Bone marrow (tissue), 2 donors: ENCODE measurements at regions not wholly inside any gene's neighbourhood (a gene's known extent, or its start where the extent isn't known, plus 50 kb on each side); places are given as distances from the start of the nearest gene placed in this dataset.
"Not testable (repeated sequence)": the region's sequence is repeated elsewhere in the genome, so short reads cannot be mapped to it uniquely, and the experiment has no call there.

ENCODE experiments used
- DNase-seq, 2 donors: peaks; one replicate each; lab custom pipeline; 2025; lab: John Stamatoyannopoulos, UW

GRCh38 chr7:16369855-16370254, 51.5 kb downstream of the CRPPA start:
- no peak for DNase-seq

- DNase-seq = not testable (repeated sequence)
These were observed 52.0 kb downstream of the CRPPA start for GRCh38 chr7:16369309-16369708.

GRCh38 chr7:16368885-16369284, 52.5 kb downstream of the CRPPA start:
- no peak for DNase-seq

GRCh38 chr7:16367115-16367514, 54.2 kb downstream of the CRPPA start:
- peak in 1 of 2 donors; percentile 33 for DNase-seq

GRCh38 chr7:16365952-16366351, 55.4 kb downstream of the CRPPA start:
- no peak for DNase-seq

DNA sequence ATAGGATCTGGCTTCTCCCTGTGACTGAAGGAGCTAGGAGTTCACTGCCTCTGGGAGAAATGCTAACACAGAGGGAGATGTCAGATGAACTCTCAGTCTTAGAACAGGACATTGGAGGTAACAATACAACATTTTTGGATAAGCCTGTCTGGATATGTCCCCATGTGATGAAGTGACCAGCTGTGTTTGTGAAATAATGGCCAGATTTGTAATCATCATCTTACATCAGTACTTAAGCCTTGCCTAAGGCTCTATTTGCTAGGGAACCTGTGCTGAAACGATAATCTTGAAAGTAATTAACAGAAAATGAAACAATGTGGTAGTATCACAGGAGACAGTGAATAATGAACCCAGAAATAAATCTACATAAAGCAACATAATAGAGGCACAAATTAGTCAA, 56.2 kb downstream of the CRPPA start:
- DNase-seq = no peak

- no peak for DNase-seq
These were observed 62.1 kb downstream of the CRPPA start for GRCh38 chr7:16359216-16359615.

DNA sequence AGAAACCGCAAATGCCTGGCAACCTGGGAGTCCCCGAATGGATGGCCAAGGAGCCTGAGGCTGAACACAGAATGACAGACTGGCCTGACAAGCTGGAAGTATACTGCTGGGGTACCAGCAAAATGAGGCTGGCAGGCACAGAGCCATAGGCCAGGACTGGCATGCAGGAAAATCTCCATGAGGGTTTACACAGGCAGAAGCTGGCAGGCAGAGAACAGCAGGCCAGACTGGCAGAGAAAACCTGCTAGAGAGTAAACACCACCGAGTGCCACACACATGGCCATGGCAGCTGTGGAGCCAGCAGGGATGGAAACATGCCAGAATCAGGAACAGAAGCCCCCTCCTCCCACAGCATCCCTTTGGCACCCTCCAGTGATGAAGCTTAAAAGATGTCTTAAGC, 63.4 kb downstream of the CRPPA start:
- DNase-seq = no peak

GRCh38 chr7:16357474-16357873, 63.9 kb downstream of the CRPPA start:
- DNase-seq = no peak

DNA sequence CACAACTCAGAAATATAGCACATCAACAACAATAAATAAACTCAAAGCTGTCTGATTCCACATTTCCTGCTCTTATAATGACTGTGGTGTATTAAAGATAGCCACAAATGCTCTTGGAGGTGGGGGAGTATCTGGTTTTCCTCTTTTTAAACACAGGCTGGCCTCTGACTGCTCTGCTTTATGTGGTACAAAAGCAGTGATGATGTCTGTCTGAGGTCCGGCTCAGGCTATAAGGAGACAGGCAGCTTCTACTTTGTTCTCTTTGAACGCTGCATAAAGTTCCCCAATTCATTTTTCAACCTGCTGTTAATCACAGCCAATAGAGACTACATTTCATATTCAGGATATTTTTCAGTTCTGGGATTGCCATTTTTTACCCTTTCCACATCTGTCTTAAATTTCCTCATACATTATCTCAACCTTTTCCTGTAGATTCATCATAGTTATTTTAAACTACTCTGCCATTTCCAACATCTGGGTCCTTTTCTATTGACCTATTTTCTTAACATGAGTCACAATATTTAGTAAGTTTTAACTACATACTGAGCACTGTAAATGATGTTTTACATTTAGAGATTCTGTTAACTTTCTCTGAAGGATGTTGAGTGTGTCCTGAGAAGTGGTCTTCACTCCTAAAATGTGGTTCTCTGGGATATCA, 64.9 kb downstream of the CRPPA start:
- DNase-seq = peak in 1 of 2 donors; percentile 59

DNA sequence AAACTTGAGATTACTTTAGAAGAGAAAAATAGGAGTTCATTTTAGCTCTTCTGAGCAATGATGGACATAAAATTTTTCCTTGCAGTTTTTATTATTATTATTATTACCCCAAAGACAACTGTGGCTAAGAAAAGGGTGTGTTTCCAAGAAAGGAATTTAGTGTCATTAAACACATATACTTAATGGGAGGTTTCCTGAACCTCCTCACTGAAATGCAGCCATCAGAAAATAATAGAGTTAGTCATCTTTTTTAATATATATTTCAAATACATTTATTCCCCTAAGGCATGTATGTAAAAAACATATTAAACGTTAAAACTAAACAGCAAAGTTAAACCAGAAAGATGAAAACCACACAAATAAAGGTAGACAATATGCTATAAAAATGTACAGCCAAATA, 66.8 kb downstream of the CRPPA start:
- no peak for DNase-seq

GRCh38 chr7:16353226-16353625, 68.1 kb downstream of the CRPPA start:
- DNase-seq = no peak

- DNase-seq = no peak
These were observed 70.7 kb downstream of the CRPPA start for GRCh38 chr7:16350634-16351033.

DNA sequence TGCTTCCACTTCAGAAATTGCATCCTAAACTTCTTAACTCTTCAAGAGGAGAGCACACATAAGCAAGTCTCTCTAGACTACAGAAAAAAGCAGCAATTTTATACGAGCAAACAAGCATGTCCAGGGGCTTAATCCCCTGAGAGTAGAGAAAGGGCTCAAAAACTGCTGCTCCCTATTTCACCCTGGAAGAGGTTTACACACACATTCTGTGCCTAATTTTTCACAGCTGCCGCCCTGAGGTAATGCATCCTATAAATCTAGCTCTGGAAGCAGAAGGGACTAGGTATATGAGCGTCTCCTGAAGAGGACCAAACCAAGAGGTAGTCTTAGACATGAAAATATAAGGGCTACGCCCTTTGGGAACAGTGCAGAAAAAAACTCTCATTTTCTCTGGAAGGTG, 73.1 kb downstream of the CRPPA start:
- no peak for DNase-seq

DNA sequence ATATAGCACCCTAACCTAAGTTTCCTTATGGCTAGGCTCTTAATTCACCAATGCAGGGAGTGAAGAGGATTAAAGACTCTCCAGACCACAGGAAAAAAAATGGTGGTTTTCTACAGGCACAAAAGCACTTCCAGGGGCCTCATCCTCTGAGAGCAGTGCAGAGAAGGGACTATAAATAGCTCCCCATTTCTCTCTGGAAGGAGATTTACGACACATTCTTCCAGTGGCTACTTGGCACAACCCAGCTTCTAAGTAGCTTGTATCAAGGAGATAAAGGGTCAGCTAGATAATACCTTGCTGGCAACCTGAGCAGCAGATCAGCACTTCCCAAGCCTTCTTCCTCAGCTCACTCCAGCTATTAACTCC, 73.5 kb downstream of the CRPPA start:
- DNase-seq = no peak

GRCh38 chr7:16347066-16347826, 74.1 kb downstream of the CRPPA start:
- no peak for DNase-seq

GRCh38 chr7:16345979-16346958, 75.1 kb downstream of the CRPPA start:
- DNase-seq = no peak

GRCh38 chr7:16344927-16345326, 76.4 kb downstream of the CRPPA start:
- no peak for DNase-seq

DNA sequence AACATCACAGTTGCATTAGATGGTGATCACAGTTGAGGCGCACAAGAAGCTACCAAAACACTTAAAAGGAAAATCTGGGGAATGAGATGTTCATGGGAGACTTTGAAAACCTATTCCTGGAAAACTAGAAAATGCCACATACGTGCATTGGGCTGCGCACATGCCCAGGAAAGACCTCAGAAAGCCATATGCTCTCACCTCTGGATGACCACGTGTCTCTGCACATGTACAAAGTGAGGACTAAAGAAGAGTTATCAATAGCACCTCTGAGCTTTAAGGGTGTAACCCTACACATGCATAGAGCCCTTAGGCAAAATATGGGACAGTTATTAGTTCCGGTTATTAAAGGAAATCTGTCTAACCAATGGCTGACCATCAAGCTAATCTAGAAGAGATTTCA, 77.7 kb downstream of the CRPPA start:
- DNase-seq = no peak

GRCh38 chr7:16338065-16338464, 83.3 kb downstream of the CRPPA start:
- DNase-seq = no peak

GRCh38 chr7:16326106-16326505, 95.2 kb downstream of the CRPPA start:
- DNase-seq = no peak

- DNase-seq = no peak
These were observed 98.0 kb downstream of the CRPPA start for GRCh38 chr7:16323313-16323712.
